ENCODE measurements at regions not wholly inside any gene's neighbourhood (a gene's known extent, or its start where the extent isn't known, plus 50 kb on each side); places are given as distances from the start of the nearest gene placed in this dataset.

GRCh38 chr14:105873870-105874512 is 347.6 kb downstream of the TMEM121 start:
- 11 to 14% methylated on average over 4 of the region's 4 CpGs for WGBS, 2 experiments (ENCODE audit: low coverage in 1 of 2, low lambda C conversion rate in 2 of 2, missing lambda C conversion rate in 2 of 2)
- Histone ChIP-seq H3K27ac (no peak overlapping the region), H3K36me3 (ENCODE audit: low read depth) (no peaks in the 10 kb centered on the region), H3K4me1 (ENCODE audit: insufficient read depth) (no peaks in the 10 kb centered on the region), H2AFZ (no peak overlapping the region), H3K4me3 (no peak overlapping the region), H3K9ac (no peak overlapping the region), H3F3A (ENCODE audit: insufficient read depth) (no peaks in the 10 kb centered on the region), H3K9me3 (ENCODE audit: low read depth) (no peaks in the 10 kb centered on the region), H3K79me2 (ENCODE audit: insufficient read depth) (no peaks in the 10 kb centered on the region), H4K20me1 (ENCODE audit: insufficient read depth) (no peaks in the 10 kb centered on the region), H3K9me2 (ENCODE audit: insufficient read depth) (no peaks in the 10 kb centered on the region), H3K4me2 (ENCODE audit: unreplicated experiment) (no peak overlapping the region), H3K27me3 (replicated peaks; ENCODE audit: insufficient read depth) (no peaks in the 10 kb centered on the region)
- in situ Hi-C loops (cut with MboI), result no loop called here
- TF ChIP-seq EZH2 (IDR thresholded peaks at IDR 0.05; ENCODE audit: insufficient read depth, poor library complexity, severe bottlenecking), result no peak
- TF ChIP-seq EZH2phosphoT487 (IDR thresholded peaks at IDR 0.05; ENCODE audit: insufficient read depth, low read depth), result no peak
- no peak for DNase-seq

- H3K9ac ChIP-seq, result no peak overlapping the region
- no peaks in the 10 kb centered on the region for H3K4me1 ChIP-seq (ENCODE audit: insufficient read depth)
- no peaks in the 10 kb centered on the region for H3F3A ChIP-seq (ENCODE audit: insufficient read depth)
- 21 to 31% methylated on average over 4 of the region's 4 CpGs for WGBS, 2 experiments (ENCODE audit: low coverage in 1 of 2, low lambda C conversion rate in 2 of 2, missing lambda C conversion rate in 2 of 2)
- TF ChIP-seq EZH2 (IDR thresholded peaks at IDR 0.05; ENCODE audit: insufficient read depth, poor library complexity, severe bottlenecking) (no peak), EZH2phosphoT487 (IDR thresholded peaks at IDR 0.05; ENCODE audit: insufficient read depth, low read depth) (no peak)
- no peak overlapping the region for H3K4me3 ChIP-seq
- in situ Hi-C loops (cut with MboI), result no loop called here
- no peaks in the 10 kb centered on the region for H3K79me2 ChIP-seq (ENCODE audit: insufficient read depth)
- H3K27me3 ChIP-seq (replicated peaks; ENCODE audit: insufficient read depth), result no peaks in the 10 kb centered on the region
- no peak for DNase-seq
- no peaks in the 10 kb centered on the region for H3K9me3 ChIP-seq (ENCODE audit: low read depth)
- H3K4me2 ChIP-seq (ENCODE audit: unreplicated experiment), result no peak overlapping the region
- no peak overlapping the region for H2AFZ ChIP-seq
- H3K36me3 ChIP-seq (ENCODE audit: low read depth), result no peaks in the 10 kb centered on the region
- no peak overlapping the region for H3K27ac ChIP-seq
- H4K20me1 ChIP-seq (ENCODE audit: insufficient read depth), result no peaks in the 10 kb centered on the region
- H3K9me2 ChIP-seq (ENCODE audit: insufficient read depth), result no peaks in the 10 kb centered on the region
Measured at GRCh38 chr14:105876158-105876557, 349.8 kb downstream of the TMEM121 start.

- DNase-seq, result no peak
- Histone ChIP-seq H3K79me2 (ENCODE audit: insufficient read depth) (no peaks in the 10 kb centered on the region), H3K36me3 (ENCODE audit: low read depth) (no peaks in the 10 kb centered on the region), H4K20me1 (ENCODE audit: insufficient read depth) (no peaks in the 10 kb centered on the region), H3K27ac (no peak overlapping the region), H3K9me3 (ENCODE audit: low read depth) (no peaks in the 10 kb centered on the region), H3K9me2 (ENCODE audit: insufficient read depth) (no peaks in the 10 kb centered on the region), H3K27me3 (replicated peaks; ENCODE audit: insufficient read depth) (no peaks in the 10 kb centered on the region), H2AFZ (no peak overlapping the region), H3K4me1 (ENCODE audit: insufficient read depth) (no peaks in the 10 kb centered on the region), H3K9ac (no peak overlapping the region), H3K4me2 (ENCODE audit: unreplicated experiment) (no peak overlapping the region), H3F3A (ENCODE audit: insufficient read depth) (no peaks in the 10 kb centered on the region), H3K4me3 (no peak overlapping the region)
- TF ChIP-seq EZH2phosphoT487 (IDR thresholded peaks at IDR 0.05; ENCODE audit: insufficient read depth, low read depth), result no peak
- no peak for TF ChIP-seq EZH2 (IDR thresholded peaks at IDR 0.05; ENCODE audit: insufficient read depth, poor library complexity, severe bottlenecking)
- in situ Hi-C loops (cut with MboI), result no loop called here
- 29 to 35% methylated on average over 8 of the region's 8 CpGs for WGBS, 2 experiments (ENCODE audit: low coverage in 1 of 2, low lambda C conversion rate in 2 of 2, missing lambda C conversion rate in 2 of 2)
Measured at GRCh38 chr14:105876829-105877228, 350.4 kb downstream of the TMEM121 start.

GRCh38 chr14:105877645-105878044 is 351.3 kb downstream of the TMEM121 start:
- Histone ChIP-seq H3K27me3 (replicated peaks; ENCODE audit: insufficient read depth) (no peaks in the 10 kb centered on the region), H3K4me1 (ENCODE audit: insufficient read depth) (no peaks in the 10 kb centered on the region), H3K4me2 (ENCODE audit: unreplicated experiment) (no peak overlapping the region), H2AFZ (no peak overlapping the region), H3K79me2 (ENCODE audit: insufficient read depth) (no peaks in the 10 kb centered on the region), H3K4me3 (no peak overlapping the region), H3K9ac (no peak overlapping the region), H3K9me3 (ENCODE audit: low read depth) (no peaks in the 10 kb centered on the region), H3F3A (ENCODE audit: insufficient read depth) (no peaks in the 10 kb centered on the region), H3K9me2 (ENCODE audit: insufficient read depth) (no peaks in the 10 kb centered on the region), H4K20me1 (ENCODE audit: insufficient read depth) (no peaks in the 10 kb centered on the region), H3K27ac (no peak overlapping the region), H3K36me3 (ENCODE audit: low read depth) (no peaks in the 10 kb centered on the region)
- TF ChIP-seq EZH2 (IDR thresholded peaks at IDR 0.05; ENCODE audit: insufficient read depth, poor library complexity, severe bottlenecking) (no peak), EZH2phosphoT487 (IDR thresholded peaks at IDR 0.05; ENCODE audit: insufficient read depth, low read depth) (no peak)
- in situ Hi-C loops (cut with MboI), result no loop called here
- WGBS, 2 experiments (ENCODE audit: low coverage in 1 of 2, low lambda C conversion rate in 2 of 2, missing lambda C conversion rate in 2 of 2), result 33 to 38% methylated on average over 9 of the region's 9 CpGs
- DNase-seq, result no peak

GRCh38 chr14:105878125-105878524 is 351.7 kb downstream of the TMEM121 start:
- no peak for DNase-seq

More at GRCh38 chr14:105878125-105878524, 351.7 kb downstream of the TMEM121 start:
- in situ Hi-C loops (cut with MboI), result no loop called here
- Histone ChIP-seq H3K27ac (no peak overlapping the region), H3K79me2 (ENCODE audit: insufficient read depth) (no peaks in the 10 kb centered on the region), H3K9me2 (ENCODE audit: insufficient read depth) (no peaks in the 10 kb centered on the region), H3K4me2 (ENCODE audit: unreplicated experiment) (no peak overlapping the region), H3K9me3 (ENCODE audit: low read depth) (no peaks in the 10 kb centered on the region), H3F3A (ENCODE audit: insufficient read depth) (no peaks in the 10 kb centered on the region), H3K27me3 (replicated peaks; ENCODE audit: insufficient read depth) (no peaks in the 10 kb centered on the region), H2AFZ (no peak overlapping the region), H3K4me1 (ENCODE audit: insufficient read depth) (no peaks in the 10 kb centered on the region), H4K20me1 (ENCODE audit: insufficient read depth) (no peaks in the 10 kb centered on the region), H3K4me3 (no peak overlapping the region), H3K9ac (no peak overlapping the region), H3K36me3 (ENCODE audit: low read depth) (no peaks in the 10 kb centered on the region)
- WGBS, 2 experiments (ENCODE audit: low coverage in 1 of 2, low lambda C conversion rate in 2 of 2, missing lambda C conversion rate in 2 of 2), result 55 to 62% methylated on average over 12 of the region's 12 CpGs
- TF ChIP-seq EZH2 (IDR thresholded peaks at IDR 0.05; ENCODE audit: insufficient read depth, poor library complexity, severe bottlenecking) (no peak), EZH2phosphoT487 (IDR thresholded peaks at IDR 0.05; ENCODE audit: insufficient read depth, low read depth) (no peak)
